Nephron (organoid): ENCODE measurements at regions not wholly inside any gene's neighbourhood (a gene's known extent, or its start where the extent isn't known, plus 50 kb on each side); places are given as distances from the start of the nearest gene placed in this dataset.

Experiments used
- H3K27ac Mint-ChIP-seq, 3 experiments: 2 replicates each; pipeline ENCODE4 v1.8.0; 2020; ENCODE audit warnings: mixed read lengths in 3 of 3, mild to moderate bottlenecking in 2 of 3, moderate library complexity in 1 of 3
- H3K27me3 Mint-ChIP-seq: 2 replicates; pipeline ENCODE4 v1.8.0; 2021; ENCODE audit warnings: low read depth, mild to moderate bottlenecking, moderate library complexity, mixed read lengths
- H3K36me3 Mint-ChIP-seq: 2 replicates; pipeline ENCODE4 v1.8.0; 2020; ENCODE audit warnings: low read depth, mixed read lengths
- H3K4me1 Mint-ChIP-seq: 2 replicates; pipeline ENCODE4 v1.8.0; 2020; ENCODE audit warnings: mixed read lengths
- H3K4me3 Mint-ChIP-seq, 3 experiments: 2 replicates each; pipeline ENCODE4 v1.8.0; 2020; ENCODE audit warnings: mild to moderate bottlenecking in 3 of 3, mixed read lengths in 3 of 3, moderate library complexity in 2 of 3
- H3K9me3 Mint-ChIP-seq: 2 replicates; pipeline ENCODE4 v1.8.0; 2020; ENCODE audit warnings: mixed read lengths
- CTCF ChIP-seq, 3 experiments: fragments of 200-600 bp; sonication (generic); IDR thresholded peaks; one replicate each; pipeline ENCODE4 v1.5.0; 2021; ENCODE audit warnings: antibody characterized with exemption in 3 of 3; ENCODE audit not compliant: unreplicated experiment in 3 of 3

DNA sequence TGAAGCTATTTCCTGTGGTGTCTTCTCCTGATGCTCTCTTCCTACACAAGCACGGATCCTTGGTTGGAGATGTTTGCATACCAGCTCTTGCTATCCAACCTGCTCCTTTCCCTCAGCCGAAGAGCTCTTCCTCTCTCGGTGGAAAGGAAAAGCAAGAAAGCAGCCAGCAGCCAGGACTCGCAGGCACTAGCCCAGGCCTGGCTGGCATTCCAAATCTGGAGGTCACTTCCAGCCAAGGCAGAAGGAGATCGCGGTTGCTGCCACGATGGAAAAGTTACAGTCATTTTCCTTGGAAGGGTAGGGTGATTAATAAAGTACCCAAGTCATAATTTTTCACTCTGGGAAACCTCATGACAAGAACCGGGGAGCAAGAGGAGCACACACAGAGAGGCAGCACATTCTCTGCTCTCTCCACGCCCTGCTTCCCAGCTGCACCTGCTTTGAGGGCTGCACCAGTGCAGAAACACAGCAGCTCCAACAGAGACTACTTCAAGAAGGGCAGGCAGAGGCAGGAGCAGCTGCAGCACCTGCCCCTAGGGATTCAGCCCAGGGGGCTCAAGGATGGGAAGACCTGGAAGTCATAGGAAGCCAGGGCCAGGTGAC is 399.3 kb downstream of the CADM1 start:
- H3K4me1 Mint-ChIP-seq: no peaks in the 10 kb centered on the region
- H3K9me3 Mint-ChIP-seq: no peaks in the 10 kb centered on the region
- no peaks in the 10 kb centered on the region for H3K36me3 Mint-ChIP-seq
- no peak overlapping the region for H3K27ac Mint-ChIP-seq
- peaks cover 4% of the 10 kb centered on the region for H3K27me3 Mint-ChIP-seq
- H3K4me3 Mint-ChIP-seq: no peak overlapping the region
- TF ChIP-seq CTCF (IDR thresholded peaks at IDR 0.05; ENCODE audit: unreplicated experiment in 3 of 3): no peak

DNA sequence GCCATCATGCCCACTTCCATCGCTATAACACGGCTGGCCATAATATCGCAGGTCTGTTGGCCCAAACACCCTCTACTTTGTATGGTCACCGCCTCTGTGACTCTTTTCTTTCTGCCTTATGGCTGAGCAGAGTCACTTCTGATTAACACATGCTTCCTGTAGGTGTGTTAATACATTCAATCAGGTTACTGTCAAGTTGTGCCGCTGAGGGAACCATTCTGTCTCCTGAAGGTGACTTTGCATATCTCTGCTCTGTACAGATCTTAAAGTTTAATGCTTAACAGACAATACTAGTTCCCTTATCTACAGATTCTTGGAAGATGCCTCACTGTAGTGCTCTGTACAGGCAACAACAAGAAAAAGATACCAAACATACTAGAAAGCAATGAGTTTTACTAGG is 393.1 kb downstream of the CADM1 start:
- no peaks in the 10 kb centered on the region for H3K36me3 Mint-ChIP-seq
- H3K27me3 Mint-ChIP-seq: peaks cover 3% of the 10 kb centered on the region
- TF ChIP-seq CTCF (IDR thresholded peaks at IDR 0.05; ENCODE audit: unreplicated experiment in 3 of 3): no peak
- peaks cover 9% of the 10 kb centered on the region for H3K4me1 Mint-ChIP-seq
- H3K27ac Mint-ChIP-seq: no peak overlapping the region
- no peaks in the 10 kb centered on the region for H3K9me3 Mint-ChIP-seq
- no peak overlapping the region for H3K4me3 Mint-ChIP-seq

GRCh38 chr11:115112754-115113153 is 391.5 kb downstream of the CADM1 start:
- TF ChIP-seq CTCF (IDR thresholded peaks at IDR 0.05; ENCODE audit: unreplicated experiment in 3 of 3): no peak
- peaks cover 16% of the 10 kb centered on the region for H3K4me1 Mint-ChIP-seq
- no peak overlapping the region for H3K27ac Mint-ChIP-seq
- no peaks in the 10 kb centered on the region for H3K9me3 Mint-ChIP-seq
- no peak overlapping the region for H3K4me3 Mint-ChIP-seq
- peaks cover 3% of the 10 kb centered on the region for H3K27me3 Mint-ChIP-seq
- no peaks in the 10 kb centered on the region for H3K36me3 Mint-ChIP-seq

- H3K36me3 Mint-ChIP-seq: no peaks in the 10 kb centered on the region
- peaks cover 3% of the 10 kb centered on the region for H3K27me3 Mint-ChIP-seq
- H3K27ac Mint-ChIP-seq: no peak overlapping the region
- no peaks in the 10 kb centered on the region for H3K9me3 Mint-ChIP-seq
- no peak for TF ChIP-seq CTCF (IDR thresholded peaks at IDR 0.05; ENCODE audit: unreplicated experiment in 3 of 3)
- H3K4me1 Mint-ChIP-seq: peaks cover 10% of the 10 kb centered on the region
- H3K4me3 Mint-ChIP-seq: no peak overlapping the region
Measured at GRCh38 chr11:115117956-115118493, 386.2 kb downstream of the CADM1 start.

- Mint-ChIP-seq H3K4me1 (peaks cover 9% of the 10 kb centered on the region), H3K27ac (no peak overlapping the region), H3K36me3 (no peaks in the 10 kb centered on the region), H3K4me3 (no peak overlapping the region), H3K9me3 (no peaks in the 10 kb centered on the region), H3K27me3 (peaks cover 7% of the 10 kb centered on the region)
- TF ChIP-seq CTCF (IDR thresholded peaks at IDR 0.05; ENCODE audit: unreplicated experiment in 3 of 3): no peak
Measured at GRCh38 chr11:115119146-115119545, 385.1 kb downstream of the CADM1 start.
